SU-DHL-6 (cell line): ENCODE measurements at regions not wholly inside any gene's neighbourhood (a gene's known extent, or its start where the extent isn't known, plus 50 kb on each side); places are given as distances from the start of the nearest gene placed in this dataset.

Source experiments
- H2AFZ ChIP-seq: fragments of 200-600 bp; sonication (generic); 2 replicates; pipeline ENCODE4 v1.6.1; 2014; ENCODE audit warnings: low read depth, mild to moderate bottlenecking, moderate library complexity, mixed read lengths, antibody characterized with exemption, low read length; ENCODE audit not compliant: severe bottlenecking
- H3F3A ChIP-seq: fragments of 200-600 bp; shearing (Covaris generic); 2 replicates; pipeline ENCODE4 v1.6.0; 2016; ENCODE audit warnings: antibody characterized with exemption, mild to moderate bottlenecking; ENCODE audit not compliant: insufficient read depth
- H3K27ac ChIP-seq: fragments of 200-600 bp; sonication (generic); 2 replicates; pipeline ENCODE4 v1.5.1; 2016; ENCODE audit warnings: low read depth, mild to moderate bottlenecking, low read length, moderate library complexity, mixed read lengths
- H3K27me3 ChIP-seq: fragments of 200-600 bp; sonication (generic), shearing (Covaris generic); 2 replicates; pipeline ENCODE4 v1.6.0; 2014; ENCODE audit warnings: mild to moderate bottlenecking, low read length
- H3K36me3 ChIP-seq: fragments of 200-600 bp; sonication (generic); 2 replicates; pipeline ENCODE4 v1.6.1; 2014; ENCODE audit warnings: mild to moderate bottlenecking, low read length, mixed read lengths
- H3K4me2 ChIP-seq: fragments of 300-600, 200-600 bp; shearing (Covaris generic), sonication (generic); 2 replicates; pipeline ENCODE4 v1.6.0; 2014; ENCODE audit warnings: low read length, low read depth, mild to moderate bottlenecking; ENCODE audit not compliant: poor library complexity, severe bottlenecking
- H3K4me3 ChIP-seq: fragments of 200-600 bp; sonication (generic); 2 replicates; pipeline ENCODE4 v1.5.1; 2014; ENCODE audit warnings: antibody characterized with exemption, low read length, mild to moderate bottlenecking, mixed read lengths; ENCODE audit not compliant: insufficient read depth, poor library complexity, severe bottlenecking
- H3K79me2 ChIP-seq: fragments of 200-600 bp; sonication (generic); 2 replicates; pipeline ENCODE4 v1.6.1; 2014; ENCODE audit warnings: mild to moderate bottlenecking, low read length, moderate library complexity; ENCODE audit not compliant: insufficient read depth
- H3K9ac ChIP-seq: fragments of 200-600 bp; sonication (generic); 2 replicates; pipeline ENCODE4 v1.7.0; 2014; ENCODE audit warnings: mild to moderate bottlenecking, low read length
- H3K9me2 ChIP-seq: fragments of 200-600 bp; sonication (generic); replicated peaks from 2 replicates; pipeline ENCODE4 v1.6.1; 2014; ENCODE audit warnings: low read length; ENCODE audit not compliant: insufficient read depth
- H3K9me3 ChIP-seq: fragments of 200-600 bp; sonication (generic); 2 replicates; pipeline ENCODE4 v1.6.1; 2014; ENCODE audit warnings: low read length, mixed read lengths; ENCODE audit not compliant: insufficient read depth
- H4K20me1 ChIP-seq: fragments of 200-600 bp; sonication (generic); 2 replicates; pipeline ENCODE4 v1.6.1; 2014; ENCODE audit warnings: low read depth, mild to moderate bottlenecking, antibody characterized with exemption, low read length, moderate library complexity, mixed read lengths
- EZH2phosphoT487 ChIP-seq: fragments of 200-600 bp; sonication (generic), shearing (Covaris generic); conservative IDR thresholded peaks from 2 replicates; pipeline ENCODE4 v1.6.1; 2018; ENCODE audit warnings: mild to moderate bottlenecking, antibody characterized with exemption, low read length, moderate library complexity, mixed read lengths
- TF ChIP-seq, protein P1 (sequence below): fragments of 200-600 bp; sonication (generic); IDR thresholded peaks from one replicate; pipeline ENCODE4 v1.5.1; 2017; ENCODE audit warnings: antibody characterized with exemption, mild to moderate bottlenecking, low read length, moderate library complexity; ENCODE audit not compliant: insufficient read depth, poor library complexity, severe bottlenecking

GRCh38 chr15:62297933-62298332 lies 132.8 kb upstream of the C2CD4B start:
- Histone ChIP-seq H3K9me3 (no peaks in the 10 kb centered on the region), H3F3A (no peaks in the 10 kb centered on the region), H2AFZ (no peak overlapping the region), H3K27ac (no peak overlapping the region), H4K20me1 (no peaks in the 10 kb centered on the region), H3K36me3 (no peaks in the 10 kb centered on the region), H3K9me2 (no peaks in the 10 kb centered on the region), H3K9ac (no peak overlapping the region), H3K27me3 (no peaks in the 10 kb centered on the region), H3K79me2 (no peaks in the 10 kb centered on the region), H3K4me3 (no peak overlapping the region), H3K4me2 (no peak overlapping the region)
- no peak for TF ChIP-seq EZH2phosphoT487
- TF ChIP-seq, protein P1, sequence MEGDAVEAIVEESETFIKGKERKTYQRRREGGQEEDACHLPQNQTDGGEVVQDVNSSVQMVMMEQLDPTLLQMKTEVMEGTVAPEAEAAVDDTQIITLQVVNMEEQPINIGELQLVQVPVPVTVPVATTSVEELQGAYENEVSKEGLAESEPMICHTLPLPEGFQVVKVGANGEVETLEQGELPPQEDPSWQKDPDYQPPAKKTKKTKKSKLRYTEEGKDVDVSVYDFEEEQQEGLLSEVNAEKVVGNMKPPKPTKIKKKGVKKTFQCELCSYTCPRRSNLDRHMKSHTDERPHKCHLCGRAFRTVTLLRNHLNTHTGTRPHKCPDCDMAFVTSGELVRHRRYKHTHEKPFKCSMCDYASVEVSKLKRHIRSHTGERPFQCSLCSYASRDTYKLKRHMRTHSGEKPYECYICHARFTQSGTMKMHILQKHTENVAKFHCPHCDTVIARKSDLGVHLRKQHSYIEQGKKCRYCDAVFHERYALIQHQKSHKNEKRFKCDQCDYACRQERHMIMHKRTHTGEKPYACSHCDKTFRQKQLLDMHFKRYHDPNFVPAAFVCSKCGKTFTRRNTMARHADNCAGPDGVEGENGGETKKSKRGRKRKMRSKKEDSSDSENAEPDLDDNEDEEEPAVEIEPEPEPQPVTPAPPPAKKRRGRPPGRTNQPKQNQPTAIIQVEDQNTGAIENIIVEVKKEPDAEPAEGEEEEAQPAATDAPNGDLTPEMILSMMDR, result no peak

GRCh38 chr15:62298811-62299210 lies 133.7 kb upstream of the C2CD4B start:
- no peak overlapping the region for H2AFZ ChIP-seq
- H3K9ac ChIP-seq, result no peak overlapping the region
- H3K79me2 ChIP-seq, result no peaks in the 10 kb centered on the region
- no peaks in the 10 kb centered on the region for H3K27me3 ChIP-seq
- H3F3A ChIP-seq, result no peaks in the 10 kb centered on the region
- no peak for TF ChIP-seq EZH2phosphoT487
- TF ChIP-seq, protein P1, result no peak
- H3K4me2 ChIP-seq, result no peak overlapping the region
- H3K9me2 ChIP-seq, result no peaks in the 10 kb centered on the region
- no peak overlapping the region for H3K4me3 ChIP-seq
- no peaks in the 10 kb centered on the region for H4K20me1 ChIP-seq
- H3K27ac ChIP-seq, result no peak overlapping the region
- no peaks in the 10 kb centered on the region for H3K36me3 ChIP-seq
- H3K9me3 ChIP-seq, result no peaks in the 10 kb centered on the region

GRCh38 chr15:62299541-62299940 lies 134.5 kb upstream of the C2CD4B start:
- H3K79me2 ChIP-seq, result no peaks in the 10 kb centered on the region
- H3K4me3 ChIP-seq, result no peak overlapping the region
- no peak overlapping the region for H3K27ac ChIP-seq
- no peaks in the 10 kb centered on the region for H3K36me3 ChIP-seq
- no peaks in the 10 kb centered on the region for H4K20me1 ChIP-seq
- no peaks in the 10 kb centered on the region for H3K9me3 ChIP-seq
- no peak overlapping the region for H2AFZ ChIP-seq
- H3K9me2 ChIP-seq, result no peaks in the 10 kb centered on the region
- TF ChIP-seq, protein P1, result no peak
- no peak for TF ChIP-seq EZH2phosphoT487
- H3F3A ChIP-seq, result no peaks in the 10 kb centered on the region
- no peaks in the 10 kb centered on the region for H3K27me3 ChIP-seq
- H3K4me2 ChIP-seq, result no peak overlapping the region
- H3K9ac ChIP-seq, result no peak overlapping the region
